Endothelial cell of hepatic sinusoid (primary cell): ENCODE measurements at regions not wholly inside any gene's neighbourhood (a gene's known extent, or its start where the extent isn't known, plus 50 kb on each side); places are given as distances from the start of the nearest gene placed in this dataset.

Experiments used
- in situ Hi-C: cut with HindIII; loops from 2 replicates; pipeline ENCODE4 v1.10.0; 2017; ENCODE audit warnings: low sequenced_read_pairs

GRCh38 chr22:48335442-48336139 is 1492.1 kb downstream of the BRD1 start:
- in situ Hi-C loops: no loop called here

- in situ Hi-C loops: no loop called here
Measured at GRCh38 chr22:48334971-48335370, 1492.7 kb downstream of the BRD1 start.

- in situ Hi-C loops: no loop called here
Measured at GRCh38 chr22:48333816-48334735, 1493.6 kb downstream of the BRD1 start.

GRCh38 chr22:48333323-48333763 is 1494.3 kb downstream of the BRD1 start:
- in situ Hi-C loops: no loop called here

GRCh38 chr22:48332438-48333322 is 1495.0 kb downstream of the BRD1 start:
- in situ Hi-C loops: no loop called here

- in situ Hi-C loops: no loop called here
Measured at GRCh38 chr22:48331691-48332220, 1495.9 kb downstream of the BRD1 start.

GRCh38 chr22:48331266-48331665 is 1496.4 kb downstream of the BRD1 start:
- in situ Hi-C loops: no loop called here

GRCh38 chr22:48327721-48328120 is 1500.0 kb downstream of the BRD1 start:
- in situ Hi-C loops: no loop called here

GRCh38 chr22:48323746-48324145 is 1503.9 kb downstream of the BRD1 start:
- in situ Hi-C loops: no loop called here

GRCh38 chr22:48322907-48323306 is 1504.8 kb downstream of the BRD1 start:
- in situ Hi-C loops: no loop called here

GRCh38 chr22:48321986-48322545 is 1505.6 kb downstream of the BRD1 start:
- in situ Hi-C loops: no loop called here

GRCh38 chr22:48320683-48321451 is 1506.8 kb downstream of the BRD1 start:
- in situ Hi-C loops: no loop called here

- in situ Hi-C loops: no loop called here
Measured at GRCh38 chr22:48320048-48320682, 1507.5 kb downstream of the BRD1 start.

- in situ Hi-C loops: no loop called here
Measured at GRCh38 chr22:48319321-48320047, 1508.2 kb downstream of the BRD1 start.

- in situ Hi-C loops: no loop called here
Measured at GRCh38 chr22:48318575-48319320, 1508.9 kb downstream of the BRD1 start.

GRCh38 chr22:48318173-48318572 is 1509.5 kb downstream of the BRD1 start:
- in situ Hi-C loops: no loop called here

GRCh38 chr22:48316257-48317250 is 1511.1 kb downstream of the BRD1 start:
- in situ Hi-C loops: no loop called here
